Astrocyte (in vitro differentiated cells and primary cell): ENCODE measurements at regions not wholly inside any gene's neighbourhood (a gene's known extent, or its start where the extent isn't known, plus 50 kb on each side); places are given as distances from the start of the nearest gene placed in this dataset.

Experiments used
- CTCF ChIP-seq: IDR thresholded peaks from 2 replicates; pipeline ENCODE4 v1.5.1; 2011; ENCODE audit warnings: low read depth, mild to moderate bottlenecking, inconsistent platforms, low read length, moderate library complexity; ENCODE audit not compliant: insufficient read depth
- EZH2 ChIP-seq: IDR thresholded peaks from 2 replicates; pipeline ENCODE4 v1.6.1; 2012; ENCODE audit warnings: mild to moderate bottlenecking, low read length, inconsistent platforms; ENCODE audit not compliant: insufficient read depth

- TF ChIP-seq CTCF (no peak), EZH2 (no peak)
Observed at GRCh38 chr10:2680821-2681220, 386.5 kb upstream of the PFKP start.
